ENCODE measurements at regions not wholly inside any gene's neighbourhood (a gene's known extent, or its start where the extent isn't known, plus 50 kb on each side); places are given as distances from the start of the nearest gene placed in this dataset.

DNA sequence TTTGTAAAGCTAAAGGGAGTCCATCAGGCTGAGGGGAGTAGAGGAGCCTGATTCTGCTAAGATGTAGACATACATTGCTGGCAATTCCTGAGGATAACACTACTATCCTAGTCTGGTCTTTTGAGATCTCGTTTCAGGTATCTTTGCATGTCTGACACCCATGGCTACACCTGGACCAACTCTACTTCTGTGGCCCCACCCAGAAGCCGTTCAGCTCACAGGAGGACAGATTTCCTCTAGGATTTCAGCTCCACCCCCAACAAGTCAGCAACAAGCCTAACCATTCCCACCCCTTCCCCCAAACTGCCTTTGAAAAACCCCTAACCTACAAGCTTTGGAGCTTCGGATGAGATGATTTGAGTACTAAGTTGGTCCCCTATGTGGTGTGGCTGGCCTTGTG, 848.2 kb downstream of the NLGN4X start:
- TF ChIP-seq, protein P1, sequence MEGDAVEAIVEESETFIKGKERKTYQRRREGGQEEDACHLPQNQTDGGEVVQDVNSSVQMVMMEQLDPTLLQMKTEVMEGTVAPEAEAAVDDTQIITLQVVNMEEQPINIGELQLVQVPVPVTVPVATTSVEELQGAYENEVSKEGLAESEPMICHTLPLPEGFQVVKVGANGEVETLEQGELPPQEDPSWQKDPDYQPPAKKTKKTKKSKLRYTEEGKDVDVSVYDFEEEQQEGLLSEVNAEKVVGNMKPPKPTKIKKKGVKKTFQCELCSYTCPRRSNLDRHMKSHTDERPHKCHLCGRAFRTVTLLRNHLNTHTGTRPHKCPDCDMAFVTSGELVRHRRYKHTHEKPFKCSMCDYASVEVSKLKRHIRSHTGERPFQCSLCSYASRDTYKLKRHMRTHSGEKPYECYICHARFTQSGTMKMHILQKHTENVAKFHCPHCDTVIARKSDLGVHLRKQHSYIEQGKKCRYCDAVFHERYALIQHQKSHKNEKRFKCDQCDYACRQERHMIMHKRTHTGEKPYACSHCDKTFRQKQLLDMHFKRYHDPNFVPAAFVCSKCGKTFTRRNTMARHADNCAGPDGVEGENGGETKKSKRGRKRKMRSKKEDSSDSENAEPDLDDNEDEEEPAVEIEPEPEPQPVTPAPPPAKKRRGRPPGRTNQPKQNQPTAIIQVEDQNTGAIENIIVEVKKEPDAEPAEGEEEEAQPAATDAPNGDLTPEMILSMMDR (IDR thresholded peaks at IDR 0.05; ENCODE audit: low read length), result no peak
- no peak for TF ChIP-seq EZH2 (IDR thresholded peaks at IDR 0.05; ENCODE audit: borderline replicate concordance, low read length)

All from OCI-LY1 (cell line).